ENCODE measurements at regions not wholly inside any gene's neighbourhood (a gene's known extent, or its start where the extent isn't known, plus 50 kb on each side); places are given as distances from the start of the nearest gene placed in this dataset.
"Not testable (repeated sequence)": the region's sequence is repeated elsewhere in the genome, so short reads cannot be mapped to it uniquely, and the experiment has no call there.

DNA sequence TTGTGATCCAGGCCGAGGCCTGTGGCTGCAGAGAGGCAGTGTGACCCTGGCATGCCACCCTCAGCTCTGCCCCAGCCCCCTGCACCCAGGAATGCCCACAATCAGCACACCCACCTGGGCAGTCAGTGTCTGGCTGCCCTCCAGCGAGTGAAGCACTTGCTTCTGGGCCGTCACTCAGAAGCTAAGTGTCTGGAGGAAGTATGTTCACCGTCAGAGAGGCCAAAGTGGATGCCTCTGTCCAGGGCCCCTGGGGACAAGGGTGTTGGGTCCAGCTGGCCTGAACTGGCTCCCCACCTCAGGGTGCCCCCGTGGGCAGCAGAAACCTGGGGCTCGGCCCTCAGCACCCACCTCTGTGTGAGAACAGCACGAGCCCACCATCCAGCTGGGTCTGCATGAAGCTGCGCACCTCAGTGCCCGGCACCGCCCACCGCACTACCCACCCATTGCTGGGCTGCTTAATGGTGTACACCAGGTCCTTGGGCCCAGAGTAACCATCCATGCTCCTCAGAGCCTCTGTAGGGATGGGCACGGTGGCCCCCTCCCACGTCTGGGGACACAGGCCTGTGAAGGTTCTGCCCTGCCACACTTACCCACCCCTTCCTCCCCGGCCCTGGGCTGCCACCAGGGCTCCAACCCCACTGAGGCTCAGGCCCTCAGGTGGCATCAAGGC, 124.3 kb upstream of the ZSCAN2 start:
- TF ChIP-seq, protein P1, sequence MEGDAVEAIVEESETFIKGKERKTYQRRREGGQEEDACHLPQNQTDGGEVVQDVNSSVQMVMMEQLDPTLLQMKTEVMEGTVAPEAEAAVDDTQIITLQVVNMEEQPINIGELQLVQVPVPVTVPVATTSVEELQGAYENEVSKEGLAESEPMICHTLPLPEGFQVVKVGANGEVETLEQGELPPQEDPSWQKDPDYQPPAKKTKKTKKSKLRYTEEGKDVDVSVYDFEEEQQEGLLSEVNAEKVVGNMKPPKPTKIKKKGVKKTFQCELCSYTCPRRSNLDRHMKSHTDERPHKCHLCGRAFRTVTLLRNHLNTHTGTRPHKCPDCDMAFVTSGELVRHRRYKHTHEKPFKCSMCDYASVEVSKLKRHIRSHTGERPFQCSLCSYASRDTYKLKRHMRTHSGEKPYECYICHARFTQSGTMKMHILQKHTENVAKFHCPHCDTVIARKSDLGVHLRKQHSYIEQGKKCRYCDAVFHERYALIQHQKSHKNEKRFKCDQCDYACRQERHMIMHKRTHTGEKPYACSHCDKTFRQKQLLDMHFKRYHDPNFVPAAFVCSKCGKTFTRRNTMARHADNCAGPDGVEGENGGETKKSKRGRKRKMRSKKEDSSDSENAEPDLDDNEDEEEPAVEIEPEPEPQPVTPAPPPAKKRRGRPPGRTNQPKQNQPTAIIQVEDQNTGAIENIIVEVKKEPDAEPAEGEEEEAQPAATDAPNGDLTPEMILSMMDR (IDR thresholded peaks at IDR 0.05 in 4 of 5, conservative IDR thresholded peaks at IDR 0.05 in 1 of 5), result not testable (repeated sequence)
- not testable (repeated sequence) for TF ChIP-seq POLR2A (IDR thresholded peaks at IDR 0.05)
